NCI-H345 treated with DMSO at 0.1 percent for 48 hours (cell line): ENCODE measurements at regions not wholly inside any gene's neighbourhood (a gene's known extent, or its start where the extent isn't known, plus 50 kb on each side); places are given as distances from the start of the nearest gene placed in this dataset.
"Not testable (repeated sequence)": the region's sequence is repeated elsewhere in the genome, so short reads cannot be mapped to it uniquely, and the experiment has no call there.

ENCODE experiments used
- DNase-seq: peaks from one replicate; lab custom pipeline; 2025; ENCODE audit not compliant: unreplicated experiment; lab: John Stamatoyannopoulos, UW

GRCh38 chr2:224114428-224114827 is 75.3 kb upstream of the SERPINE2 start:
- no peak for DNase-seq

DNA sequence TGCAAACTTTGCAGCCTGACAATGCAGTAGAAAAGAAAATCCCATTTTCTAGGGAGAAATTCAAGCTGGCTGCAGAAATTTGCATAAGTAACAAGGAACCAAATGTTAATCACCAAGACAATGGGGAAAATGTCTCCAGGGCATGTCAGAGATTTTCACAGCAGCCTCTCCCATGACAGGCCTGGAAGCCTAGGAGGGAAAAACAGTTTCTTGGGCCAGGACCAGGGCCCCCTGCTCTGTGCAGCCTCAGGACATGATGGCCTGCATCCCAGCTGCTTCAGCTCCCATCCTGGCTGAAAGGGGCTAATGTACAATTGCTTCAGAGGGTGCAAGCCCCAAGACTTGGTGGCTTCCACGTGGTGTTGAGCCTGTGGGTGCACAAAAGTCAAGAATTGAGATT is 74.8 kb upstream of the SERPINE2 start:
- not testable (repeated sequence) for DNase-seq

- no peak for DNase-seq
These were observed 72.5 kb upstream of the SERPINE2 start for GRCh38 chr2:224111576-224111975.

- DNase-seq, result no peak
These were observed 71.7 kb upstream of the SERPINE2 start for GRCh38 chr2:224110811-224111210.

DNA sequence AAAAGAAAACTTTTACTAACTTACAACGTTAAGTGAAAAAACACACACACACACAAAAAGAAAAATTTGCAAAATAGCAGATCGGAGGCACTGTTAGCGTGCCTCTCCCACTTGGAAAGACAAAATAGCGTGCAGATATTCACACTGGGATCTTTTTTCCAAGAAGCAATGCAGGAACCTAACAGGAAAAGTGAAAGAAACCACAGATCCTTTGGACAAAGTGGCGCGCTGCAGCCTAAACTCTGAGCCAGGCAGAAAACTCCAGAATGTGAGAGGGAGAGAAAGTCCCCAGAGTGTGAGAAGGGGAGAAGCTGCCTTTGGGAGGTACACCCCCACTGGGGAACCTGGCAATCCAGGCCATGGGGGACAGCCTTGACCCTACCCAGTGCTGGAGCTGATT is 70.7 kb upstream of the SERPINE2 start:
- no peak for DNase-seq

- no peak for DNase-seq
These were observed 67.7 kb upstream of the SERPINE2 start for GRCh38 chr2:224106794-224107193.

- DNase-seq, result no peak
These were observed 65.7 kb upstream of the SERPINE2 start for GRCh38 chr2:224104668-224105386.

GRCh38 chr2:224103651-224104050 is 64.6 kb upstream of the SERPINE2 start:
- no peak for DNase-seq

- no peak for DNase-seq
These were observed 63.9 kb upstream of the SERPINE2 start for GRCh38 chr2:224102991-224103390.

DNA sequence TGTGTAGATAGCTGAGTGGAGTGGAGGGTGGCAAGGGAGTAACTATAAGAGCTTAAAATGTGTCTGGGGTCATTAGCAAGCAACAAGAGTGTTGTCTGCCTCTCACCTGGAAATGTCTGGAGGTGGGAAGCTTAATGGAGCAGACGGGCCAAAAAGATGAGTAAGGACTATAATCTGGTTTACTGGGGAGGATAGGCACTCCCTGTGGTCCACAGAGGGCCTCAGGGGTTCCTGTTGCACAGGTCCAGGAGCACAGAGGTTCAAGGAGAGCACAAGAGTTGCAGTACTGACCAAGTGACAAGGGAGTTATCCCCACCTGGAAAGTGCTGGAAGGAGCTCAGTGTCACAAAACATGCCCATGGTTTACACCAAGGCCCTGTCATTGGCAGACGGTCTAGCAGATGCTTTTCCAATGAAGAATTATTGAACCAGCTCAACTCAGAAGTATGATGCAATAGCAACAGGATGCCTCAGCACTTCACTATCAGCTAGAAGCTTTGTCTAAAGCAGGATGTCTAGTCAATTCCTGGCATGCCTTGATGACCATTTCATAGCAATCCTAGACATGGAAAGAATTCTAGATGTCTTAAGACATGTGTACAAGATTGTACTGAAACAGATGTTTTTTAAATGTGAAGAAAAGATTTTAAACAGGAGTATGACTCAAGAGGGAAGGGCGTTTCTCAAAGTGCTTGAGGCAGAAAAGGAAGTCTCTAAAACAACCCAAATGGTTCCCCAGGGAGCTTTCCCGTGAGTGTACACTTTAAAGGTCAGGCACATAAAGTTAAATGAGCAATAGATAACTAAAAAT is 62.9 kb upstream of the SERPINE2 start:
- DNase-seq, result no peak

- no peak for DNase-seq
These were observed 61.0 kb upstream of the SERPINE2 start for GRCh38 chr2:224099861-224100643.

DNA sequence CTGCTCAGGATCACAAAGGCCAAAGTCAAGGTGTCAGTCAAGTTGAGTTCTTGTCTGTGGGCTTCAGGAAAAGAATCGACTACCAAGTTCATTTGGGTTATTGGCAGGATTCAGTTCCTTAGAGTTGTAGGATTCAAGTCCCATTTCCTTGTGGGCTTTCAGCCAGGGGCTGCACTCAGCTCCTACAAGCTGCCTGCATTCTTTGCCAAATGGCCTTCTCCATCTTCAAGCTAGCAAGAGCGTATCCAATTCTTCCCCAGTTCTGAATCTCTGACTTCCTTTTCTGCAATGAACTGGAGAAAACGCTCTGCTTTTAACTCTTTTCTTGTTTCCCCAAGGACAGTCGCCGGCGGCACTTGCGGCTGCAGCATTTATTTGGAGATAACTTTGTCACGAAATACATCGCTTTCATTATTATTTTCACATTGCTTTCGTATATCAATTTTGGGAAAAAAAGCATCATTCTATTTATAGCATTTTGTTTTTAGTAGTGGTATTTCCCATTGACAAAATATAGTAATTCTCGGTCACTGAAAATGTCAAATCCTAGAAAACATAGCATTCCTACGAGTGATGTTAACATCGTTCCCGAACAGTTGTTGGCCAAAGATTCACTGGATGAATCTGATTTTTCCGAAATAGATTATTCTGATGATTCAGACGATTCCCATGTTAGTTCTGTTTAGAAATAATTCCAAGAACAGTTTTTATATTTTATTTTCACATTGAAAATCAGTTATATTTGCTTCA is 59.6 kb upstream of the SERPINE2 start:
- DNase-seq, result no peak

GRCh38 chr2:224094413-224094812 is 55.3 kb upstream of the SERPINE2 start:
- DNase-seq, result no peak

GRCh38 chr2:224091671-224092070 is 52.6 kb upstream of the SERPINE2 start:
- DNase-seq, result not testable (repeated sequence)

DNA sequence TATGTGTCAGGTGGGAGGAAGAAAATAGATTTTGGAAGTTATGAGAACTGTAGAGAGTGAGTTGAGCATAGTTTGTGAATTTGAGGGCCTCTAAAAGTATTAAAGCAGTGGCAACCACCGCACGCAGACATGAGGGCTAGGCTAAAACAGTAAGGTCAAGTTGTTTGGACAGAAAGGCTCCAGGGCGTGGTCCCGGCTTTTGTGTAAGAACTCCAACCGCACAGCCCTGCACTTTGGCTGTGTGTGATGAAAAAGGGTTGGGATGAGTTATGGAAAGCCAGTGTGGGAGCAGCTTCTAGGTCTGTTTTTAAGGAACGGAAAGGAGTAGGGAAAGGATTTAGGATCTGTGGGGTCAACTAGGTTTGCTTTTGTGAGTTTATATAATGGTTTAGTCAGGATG is 50.5 kb upstream of the SERPINE2 start:
- DNase-seq, result not testable (repeated sequence)
